Esophagus squamous epithelium (tissue), 4 donors: ENCODE measurements at regions not wholly inside any gene's neighbourhood (a gene's known extent, or its start where the extent isn't known, plus 50 kb on each side); places are given as distances from the start of the nearest gene placed in this dataset.

ENCODE experiments used
- CTCF ChIP-seq, 6 experiments: fragments of 450-650 bp in 4 of 6; fragments of 200-600 bp in 2 of 6; sonication (generic) in 2 of 6; IDR thresholded peaks; one replicate each; pipeline ENCODE4 v1.5.1; 2016 to 2019; ENCODE audit warnings: antibody characterized with exemption in 6 of 6, mild to moderate bottlenecking in 4 of 6, moderate library complexity in 4 of 6
- POLR2A ChIP-seq, 4 donors: fragments of 450-650 bp; IDR thresholded peaks; one replicate each; pipeline ENCODE4 v1.6.1; 2017; ENCODE audit warnings: antibody characterized with exemption in 4 of 4, mild to moderate bottlenecking in 4 of 4, moderate library complexity in 3 of 4

- TF ChIP-seq CTCF (IDR thresholded peaks at IDR 0.05), result no peak
- no peak for TF ChIP-seq POLR2A (IDR thresholded peaks at IDR 0.05)
Observed at GRCh38 chr9:101880846-101881245, 142.4 kb upstream of the GRIN3A start.
